ENCODE measurements at regions not wholly inside any gene's neighbourhood (a gene's known extent, or its start where the extent isn't known, plus 50 kb on each side); places are given as distances from the start of the nearest gene placed in this dataset.

DNA sequence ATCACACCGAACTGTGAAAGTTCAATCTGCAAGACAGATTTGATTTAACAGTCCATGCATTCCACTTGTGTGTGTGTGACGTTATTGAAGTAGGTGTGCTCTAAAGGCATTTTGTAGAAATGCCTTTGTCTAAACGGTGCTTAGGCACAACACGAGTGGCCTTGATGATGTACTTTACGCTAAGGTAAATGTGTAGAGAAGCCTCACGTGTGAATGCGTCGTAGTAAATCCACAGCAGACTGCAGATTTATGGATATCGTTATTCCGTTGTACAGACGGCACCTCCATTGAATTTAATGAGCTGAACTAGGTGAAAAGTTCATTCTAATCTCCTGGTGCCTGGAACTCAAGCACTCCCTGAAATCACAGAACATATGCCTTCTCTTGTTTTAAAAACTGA, 202.8 kb upstream of the STXBP6 start:
- no peak for TF ChIP-seq RFX5 (IDR thresholded peaks at IDR 0.05; ENCODE audit: low read length)
- no peak for TF ChIP-seq CTCF (IDR thresholded peaks at IDR 0.05)
- TF ChIP-seq NFIC (IDR thresholded peaks at IDR 0.05; ENCODE audit: borderline replicate concordance) = no peak
- TF ChIP-seq EP300 (IDR thresholded peaks at IDR 0.05; ENCODE audit: borderline replicate concordance in 1 of 2, low read depth in 1 of 2, low read length in 1 of 2) = no peak
- TF ChIP-seq TAF1 (IDR thresholded peaks at IDR 0.05; ENCODE audit: borderline replicate concordance, low read depth, low read length) = no peak
- TF ChIP-seq TCF12 (IDR thresholded peaks at IDR 0.05) = no peak
- TF ChIP-seq, protein P1, sequence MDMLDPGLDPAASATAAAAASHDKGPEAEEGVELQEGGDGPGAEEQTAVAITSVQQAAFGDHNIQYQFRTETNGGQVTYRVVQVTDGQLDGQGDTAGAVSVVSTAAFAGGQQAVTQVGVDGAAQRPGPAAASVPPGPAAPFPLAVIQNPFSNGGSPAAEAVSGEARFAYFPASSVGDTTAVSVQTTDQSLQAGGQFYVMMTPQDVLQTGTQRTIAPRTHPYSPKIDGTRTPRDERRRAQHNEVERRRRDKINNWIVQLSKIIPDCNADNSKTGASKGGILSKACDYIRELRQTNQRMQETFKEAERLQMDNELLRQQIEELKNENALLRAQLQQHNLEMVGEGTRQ (IDR thresholded peaks at IDR 0.05; ENCODE audit: borderline replicate concordance, low read depth, low read length) = no peak
- no peak for TF ChIP-seq ELF1 (IDR thresholded peaks at IDR 0.05)
- TF ChIP-seq SIN3A (IDR thresholded peaks at IDR 0.05; ENCODE audit: borderline replicate concordance, low read depth, low read length) = no peak
- TF ChIP-seq GATA2 (CRISPR knock-in tag; IDR thresholded peaks at IDR 0.05) = no peak
- no peak for TF ChIP-seq RXRA (IDR thresholded peaks at IDR 0.05; ENCODE audit: borderline replicate concordance, low read depth)
- TF ChIP-seq SMC3 (IDR thresholded peaks at IDR 0.05; ENCODE audit: low read depth, low read length) = no peak
- no peak for TF ChIP-seq MAX (IDR thresholded peaks at IDR 0.05; ENCODE audit: low read depth)
- no peak for TF ChIP-seq POLR2AphosphoS5 (IDR thresholded peaks at IDR 0.05; ENCODE audit: low read depth, low read length)

Measured in SK-N-SH (cell line).